ENCODE measurements at regions not wholly inside any gene's neighbourhood (a gene's known extent, or its start where the extent isn't known, plus 50 kb on each side); places are given as distances from the start of the nearest gene placed in this dataset.

GRCh38 chr13:53351021-53351420 is 322.4 kb downstream of the OLFM4 start:
- TF ChIP-seq CTCF (IDR thresholded peaks at IDR 0.05; ENCODE audit: low read depth, low read length): no peak
- DNase-seq (ENCODE audit: low read depth in 2 of 2): no peak
- H3K4me3 ChIP-seq (replicated peaks in 1 of 2; ENCODE audit: low read depth in 2 of 2, low read length in 2 of 2): no peak overlapping the region

- no peak for TF ChIP-seq CTCF (IDR thresholded peaks at IDR 0.05; ENCODE audit: low read depth, low read length)
- no peak overlapping the region for H3K4me3 ChIP-seq (replicated peaks in 1 of 2; ENCODE audit: low read depth in 2 of 2, low read length in 2 of 2)
Measured at GRCh38 chr13:53357582-53357981, 329.0 kb downstream of the OLFM4 start.

GRCh38 chr13:53368948-53369347 is 340.3 kb downstream of the OLFM4 start:
- no peak for DNase-seq (ENCODE audit: low read depth in 2 of 2)
- no peak overlapping the region for H3K4me3 ChIP-seq (replicated peaks in 1 of 2; ENCODE audit: low read depth in 2 of 2, low read length in 2 of 2)
- no peak for TF ChIP-seq CTCF (IDR thresholded peaks at IDR 0.05; ENCODE audit: low read depth, low read length)

More at GRCh38 chr13:53357582-53357981, 329.0 kb downstream of the OLFM4 start:
- DNase-seq (ENCODE audit: low read depth in 2 of 2): no peak

- H3K4me3 ChIP-seq (replicated peaks in 1 of 2; ENCODE audit: low read depth in 2 of 2, low read length in 2 of 2): no peak overlapping the region
- no peak for DNase-seq (ENCODE audit: low read depth in 2 of 2)
- no peak for TF ChIP-seq CTCF (IDR thresholded peaks at IDR 0.05; ENCODE audit: low read depth, low read length)
Measured at GRCh38 chr13:53379485-53379884, 350.9 kb downstream of the OLFM4 start.

GRCh38 chr13:53382008-53382407 is 353.4 kb downstream of the OLFM4 start:
- DNase-seq (ENCODE audit: low read depth in 2 of 2): no peak
- no peak for TF ChIP-seq CTCF (IDR thresholded peaks at IDR 0.05; ENCODE audit: low read depth, low read length)
- H3K4me3 ChIP-seq (replicated peaks in 1 of 2; ENCODE audit: low read depth in 2 of 2, low read length in 2 of 2): no peak overlapping the region

- no peak overlapping the region for H3K4me3 ChIP-seq (replicated peaks in 1 of 2; ENCODE audit: low read depth in 2 of 2, low read length in 2 of 2)
- no peak for DNase-seq (ENCODE audit: low read depth in 2 of 2)
- no peak for TF ChIP-seq CTCF (IDR thresholded peaks at IDR 0.05; ENCODE audit: low read depth, low read length)
Measured at GRCh38 chr13:53398051-53398450, 369.4 kb downstream of the OLFM4 start.

GRCh38 chr13:53405616-53406015 is 377.0 kb downstream of the OLFM4 start:
- DNase-seq (ENCODE audit: low read depth in 2 of 2): no peak
- TF ChIP-seq CTCF (IDR thresholded peaks at IDR 0.05; ENCODE audit: low read depth, low read length): no peak
- H3K4me3 ChIP-seq (replicated peaks in 1 of 2; ENCODE audit: low read depth in 2 of 2, low read length in 2 of 2): no peak overlapping the region
